K562 (cell line): ENCODE measurements at regions not wholly inside any gene's neighbourhood (a gene's known extent, or its start where the extent isn't known, plus 50 kb on each side); places are given as distances from the start of the nearest gene placed in this dataset.

ENCODE experiments used
- CBX3 ChIP-seq, 2 experiments: IDR thresholded peaks; 1 replicate in 1 of 2; 2 replicates in 1 of 2; pipeline ENCODE4 v1.6.1; 2012; ENCODE audit warnings: inconsistent platforms in 2 of 2, low read length in 2 of 2, borderline replicate concordance in 1 of 2, control low read depth in 1 of 2
- GTF2F1 ChIP-seq: IDR thresholded peaks from 2 replicates; pipeline ENCODE4 v1.6.1; 2011; ENCODE audit warnings: low read depth, low read length, improper control_type of control experiment
- MAZ ChIP-seq, 2 experiments: fragments of 450-650 bp in 1 of 2; sonication (generic) in 1 of 2; formaldehyde crosslinking; IDR thresholded peaks in 1 of 2; conservative IDR thresholded peaks in 1 of 2; 2 replicates each; pipeline versions ENCODE4 v1.4.0 to v1.5.0; 2020; ENCODE audit warnings: mild to moderate bottlenecking in 1 of 2, missing genetic modification reagents in 1 of 2
- MCM7 ChIP-seq, 2 experiments: fragments of 450-650 bp; IDR thresholded peaks; 2 replicates each; pipeline ENCODE4 v1.6.1; 2016 to 2018
- MED1 ChIP-seq: sonication (generic); formaldehyde crosslinking; IDR thresholded peaks from 2 replicates; pipeline ENCODE4 v1.8.1; 2023; ENCODE audit warnings: missing genetic modification reagents, borderline replicate concordance
- NFIX ChIP-seq: fragments of 250-450 bp; sonication (Bioruptor Pico); IDR thresholded peaks from 2 replicates; pipeline ENCODE4 v1.4.0; 2020; ENCODE audit warnings: low read depth, mild to moderate bottlenecking, moderate library complexity
- NR1H2 ChIP-seq: sonication (generic); formaldehyde crosslinking; IDR thresholded peaks from 2 replicates; pipeline ENCODE4 v1.4.0; 2020; ENCODE audit warnings: mild to moderate bottlenecking, missing genetic modification reagents
- ZNF75A ChIP-seq: fragments of 450-650 bp; formaldehyde crosslinking; IDR thresholded peaks from 2 replicates; pipeline ENCODE4 v1.4.0; 2020; ENCODE audit warnings: mild to moderate bottlenecking
- TF ChIP-seq, protein P1 (sequence below), 2 experiments: fragments of 450-650 bp in 1 of 2; sonication (generic) in 1 of 2; formaldehyde crosslinking in 1 of 2; IDR thresholded peaks; 2 replicates each; pipeline versions ENCODE4 v1.7.1 to v1.9.0; 2016 to 2022; ENCODE audit warnings: inconsistent platforms in 1 of 2, mild to moderate bottlenecking in 1 of 2, missing genetic modification reagents in 1 of 2
- TF ChIP-seq, protein P2 (sequence below): fragments of 250-450 bp; sonication (Bioruptor Pico); IDR thresholded peaks from 2 replicates; pipeline ENCODE4 v1.4.0; 2020; ENCODE audit warnings: mild to moderate bottlenecking
- TF ChIP-seq, protein P3 (sequence below): fragments of 450-650 bp; IDR thresholded peaks from 2 replicates; pipeline ENCODE4 v1.6.1; 2017; ENCODE audit warnings: mild to moderate bottlenecking, moderate library complexity
- TF ChIP-seq, protein P4 (sequence below): fragments of 200-400 bp; formaldehyde crosslinking; IDR thresholded peaks from 2 replicates; pipeline ENCODE4 v1.6.1; 2017; ENCODE audit warnings: mild to moderate bottlenecking, low read depth, low read length, moderate library complexity

DNA sequence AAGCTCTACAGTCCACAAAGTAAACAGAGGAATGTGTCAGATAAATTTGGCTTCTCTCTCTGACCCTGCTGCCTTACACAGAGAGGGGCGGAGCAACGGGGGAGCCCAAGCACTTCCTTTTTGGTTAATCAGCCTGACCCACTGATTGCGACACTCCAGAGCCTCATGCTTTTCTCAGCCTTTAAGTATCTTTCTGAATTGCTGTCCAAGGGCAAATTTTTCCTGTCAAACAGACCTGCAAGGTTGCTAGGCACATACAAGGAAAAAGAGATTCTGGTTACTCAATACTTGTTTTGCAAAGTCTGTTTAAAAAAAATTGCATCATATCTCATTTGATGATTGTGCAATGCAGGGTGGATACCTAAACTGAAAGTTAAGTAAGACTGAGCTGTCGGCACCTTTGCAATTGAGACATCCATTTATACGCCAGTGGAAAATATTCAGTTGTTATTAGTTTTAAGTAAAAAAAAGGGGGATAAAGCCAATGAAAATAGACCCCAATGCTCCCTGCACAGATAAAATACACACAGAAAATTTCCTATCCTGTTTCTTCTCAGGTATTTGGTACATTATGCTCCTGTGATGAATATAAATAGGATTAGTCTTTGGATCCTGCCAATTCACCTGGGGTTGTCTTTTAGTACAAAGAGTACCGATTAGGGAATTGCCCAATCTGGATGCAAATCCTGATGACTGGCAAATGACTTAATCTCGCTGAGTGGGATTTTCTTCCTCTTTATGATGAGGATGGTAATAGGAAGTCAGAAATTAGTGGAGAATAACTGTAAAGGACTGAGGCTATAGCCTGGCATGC lies 260.2 kb upstream of the TRIB2 start (continued):
- TF ChIP-seq, protein P1, sequence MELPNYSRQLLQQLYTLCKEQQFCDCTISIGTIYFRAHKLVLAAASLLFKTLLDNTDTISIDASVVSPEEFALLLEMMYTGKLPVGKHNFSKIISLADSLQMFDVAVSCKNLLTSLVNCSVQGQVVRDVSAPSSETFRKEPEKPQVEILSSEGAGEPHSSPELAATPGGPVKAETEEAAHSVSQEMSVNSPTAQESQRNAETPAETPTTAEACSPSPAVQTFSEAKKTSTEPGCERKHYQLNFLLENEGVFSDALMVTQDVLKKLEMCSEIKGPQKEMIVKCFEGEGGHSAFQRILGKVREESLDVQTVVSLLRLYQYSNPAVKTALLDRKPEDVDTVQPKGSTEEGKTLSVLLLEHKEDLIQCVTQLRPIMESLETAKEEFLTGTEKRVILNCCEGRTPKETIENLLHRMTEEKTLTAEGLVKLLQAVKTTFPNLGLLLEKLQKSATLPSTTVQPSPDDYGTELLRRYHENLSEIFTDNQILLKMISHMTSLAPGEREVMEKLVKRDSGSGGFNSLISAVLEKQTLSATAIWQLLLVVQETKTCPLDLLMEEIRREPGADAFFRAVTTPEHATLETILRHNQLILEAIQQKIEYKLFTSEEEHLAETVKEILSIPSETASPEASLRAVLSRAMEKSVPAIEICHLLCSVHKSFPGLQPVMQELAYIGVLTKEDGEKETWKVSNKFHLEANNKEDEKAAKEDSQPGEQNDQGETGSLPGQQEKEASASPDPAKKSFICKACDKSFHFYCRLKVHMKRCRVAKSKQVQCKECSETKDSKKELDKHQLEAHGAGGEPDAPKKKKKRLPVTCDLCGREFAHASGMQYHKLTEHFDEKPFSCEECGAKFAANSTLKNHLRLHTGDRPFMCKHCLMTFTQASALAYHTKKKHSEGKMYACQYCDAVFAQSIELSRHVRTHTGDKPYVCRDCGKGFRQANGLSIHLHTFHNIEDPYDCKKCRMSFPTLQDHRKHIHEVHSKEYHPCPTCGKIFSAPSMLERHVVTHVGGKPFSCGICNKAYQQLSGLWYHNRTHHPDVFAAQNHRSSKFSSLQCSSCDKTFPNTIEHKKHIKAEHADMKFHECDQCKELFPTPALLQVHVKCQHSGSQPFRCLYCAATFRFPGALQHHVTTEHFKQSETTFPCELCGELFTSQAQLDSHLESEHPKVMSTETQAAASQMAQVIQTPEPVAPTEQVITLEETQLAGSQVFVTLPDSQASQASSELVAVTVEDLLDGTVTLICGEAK (IDR thresholded peaks at IDR 0.05): 0 out of 2 replicates have a peak, but pooled peaks have one; percentile 29
- TF ChIP-seq, protein P1 (CRISPR knock-in tag; IDR thresholded peaks at IDR 0.05): no peak
- TF ChIP-seq MCM7 (IDR thresholded peaks at IDR 0.05) (no peak), NFIX (CRISPR knock-in tag) (no peak), MAZ (CRISPR knock-in tag; conservative IDR thresholded peaks at IDR 0.05 in 1 of 2, IDR thresholded peaks at IDR 0.05 in 1 of 2) (no peak; a peak in 1 of 4 replicates), MED1 (CRISPR knock-in tag) (no peak), ZNF75A (CRISPR knock-in tag) (no peak), NR1H2 (no peak), GTF2F1 (no peak), CBX3 (IDR thresholded peaks at IDR 0.05; ENCODE audit: borderline replicate concordance in 1 of 2, low read length in 2 of 2) (no peak; a peak in 2 of 3 replicates)
- TF ChIP-seq, protein P2, sequence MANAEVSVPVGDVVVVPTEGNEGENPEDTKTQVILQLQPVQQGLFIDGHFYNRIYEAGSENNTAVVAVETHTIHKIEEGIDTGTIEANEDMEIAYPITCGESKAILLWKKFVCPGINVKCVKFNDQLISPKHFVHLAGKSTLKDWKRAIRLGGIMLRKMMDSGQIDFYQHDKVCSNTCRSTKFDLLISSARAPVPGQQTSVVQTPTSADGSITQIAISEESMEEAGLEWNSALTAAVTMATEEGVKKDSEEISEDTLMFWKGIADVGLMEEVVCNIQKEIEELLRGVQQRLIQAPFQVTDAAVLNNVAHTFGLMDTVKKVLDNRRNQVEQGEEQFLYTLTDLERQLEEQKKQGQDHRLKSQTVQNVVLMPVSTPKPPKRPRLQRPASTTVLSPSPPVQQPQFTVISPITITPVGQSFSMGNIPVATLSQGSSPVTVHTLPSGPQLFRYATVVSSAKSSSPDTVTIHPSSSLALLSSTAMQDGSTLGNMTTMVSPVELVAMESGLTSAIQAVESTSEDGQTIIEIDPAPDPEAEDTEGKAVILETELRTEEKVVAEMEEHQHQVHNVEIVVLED (CRISPR knock-in tag): no peak
- TF ChIP-seq, protein P3, sequence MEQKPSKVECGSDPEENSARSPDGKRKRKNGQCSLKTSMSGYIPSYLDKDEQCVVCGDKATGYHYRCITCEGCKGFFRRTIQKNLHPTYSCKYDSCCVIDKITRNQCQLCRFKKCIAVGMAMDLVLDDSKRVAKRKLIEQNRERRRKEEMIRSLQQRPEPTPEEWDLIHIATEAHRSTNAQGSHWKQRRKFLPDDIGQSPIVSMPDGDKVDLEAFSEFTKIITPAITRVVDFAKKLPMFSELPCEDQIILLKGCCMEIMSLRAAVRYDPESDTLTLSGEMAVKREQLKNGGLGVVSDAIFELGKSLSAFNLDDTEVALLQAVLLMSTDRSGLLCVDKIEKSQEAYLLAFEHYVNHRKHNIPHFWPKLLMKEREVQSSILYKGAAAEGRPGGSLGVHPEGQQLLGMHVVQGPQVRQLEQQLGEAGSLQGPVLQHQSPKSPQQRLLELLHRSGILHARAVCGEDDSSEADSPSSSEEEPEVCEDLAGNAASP: no peak
- TF ChIP-seq, protein P4, sequence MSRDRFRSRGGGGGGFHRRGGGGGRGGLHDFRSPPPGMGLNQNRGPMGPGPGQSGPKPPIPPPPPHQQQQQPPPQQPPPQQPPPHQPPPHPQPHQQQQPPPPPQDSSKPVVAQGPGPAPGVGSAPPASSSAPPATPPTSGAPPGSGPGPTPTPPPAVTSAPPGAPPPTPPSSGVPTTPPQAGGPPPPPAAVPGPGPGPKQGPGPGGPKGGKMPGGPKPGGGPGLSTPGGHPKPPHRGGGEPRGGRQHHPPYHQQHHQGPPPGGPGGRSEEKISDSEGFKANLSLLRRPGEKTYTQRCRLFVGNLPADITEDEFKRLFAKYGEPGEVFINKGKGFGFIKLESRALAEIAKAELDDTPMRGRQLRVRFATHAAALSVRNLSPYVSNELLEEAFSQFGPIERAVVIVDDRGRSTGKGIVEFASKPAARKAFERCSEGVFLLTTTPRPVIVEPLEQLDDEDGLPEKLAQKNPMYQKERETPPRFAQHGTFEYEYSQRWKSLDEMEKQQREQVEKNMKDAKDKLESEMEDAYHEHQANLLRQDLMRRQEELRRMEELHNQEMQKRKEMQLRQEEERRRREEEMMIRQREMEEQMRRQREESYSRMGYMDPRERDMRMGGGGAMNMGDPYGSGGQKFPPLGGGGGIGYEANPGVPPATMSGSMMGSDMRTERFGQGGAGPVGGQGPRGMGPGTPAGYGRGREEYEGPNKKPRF: no peak
